Right ventricle myocardium inferior (tissue), 1 donor: ENCODE measurements at regions not wholly inside any gene's neighbourhood (a gene's known extent, or its start where the extent isn't known, plus 50 kb on each side); places are given as distances from the start of the nearest gene placed in this dataset.

Experiments used
- ATAC-seq: fragments of 200-7000 bp; cut with Tn5 transposase; one replicate; pipeline ENCODE4 v1.9.1; 2020; ENCODE audit warnings: mild to moderate bottlenecking, moderate library complexity
- DNase-seq: peaks from one replicate; pipeline ENCODE4 v3.0.0; 2021; ENCODE audit errors: missing footprints
- intact Hi-C: fragments of 100-400 bp; cut with DNase I; formaldehyde crosslinking; loops from one replicate; pipeline ENCODE4 v1.11.0; 2022
- donor health status: DM: no; HTN: yes; CAD: no; lungs with severe emphysema.

GRCh38 chr6:14031516-14031915, 86.1 kb upstream of the CD83 start:
- ATAC-seq, result peak; percentile 48

GRCh38 chr6:14035071-14035847, 82.3 kb upstream of the CD83 start:
- ATAC-seq (peak; percentile 61), DNase-seq (no peak)
- intact Hi-C loops, result no loop called here

More at GRCh38 chr6:14031516-14031915, 86.1 kb upstream of the CD83 start:
- intact Hi-C loops, result no loop called here
- no peak for DNase-seq

- no peak for ATAC-seq
- no peak for DNase-seq
- intact Hi-C loops, result no loop called here
Measured at GRCh38 chr6:14035874-14036273, 81.7 kb upstream of the CD83 start.

GRCh38 chr6:14036911-14037310, 80.7 kb upstream of the CD83 start:
- intact Hi-C loops, result no loop called here
- ATAC-seq, result no peak
- DNase-seq, result no peak

GRCh38 chr6:14037402-14038277, 79.9 kb upstream of the CD83 start:
- no peak for ATAC-seq
- intact Hi-C loops, result no loop called here
- no peak for DNase-seq

- DNase-seq, result no peak
- ATAC-seq, result no peak
- intact Hi-C loops, result no loop called here
Measured at GRCh38 chr6:14038467-14039437, 78.8 kb upstream of the CD83 start.

- intact Hi-C loops, result no loop called here
- DNase-seq, result no peak
- ATAC-seq, result no peak
Measured at GRCh38 chr6:14040042-14040441, 77.5 kb upstream of the CD83 start.

- intact Hi-C loops, result loop anchor here (5.0 kb wide), 1 partner anchor 139 kb away; no protein-coding TSS in a partner anchor
- ATAC-seq (no peak), DNase-seq (no peak)
Measured at GRCh38 chr6:14046476-14047068, 71.0 kb upstream of the CD83 start.

GRCh38 chr6:14047151-14047740, 70.3 kb upstream of the CD83 start:
- no peak for DNase-seq
- intact Hi-C loops, result loop anchor here (5.0 kb wide), 1 partner anchor 140 kb away; no protein-coding TSS in a partner anchor
- no peak for ATAC-seq

GRCh38 chr6:14048837-14049236, 68.7 kb upstream of the CD83 start:
- ATAC-seq, result no peak
- intact Hi-C loops, result loop anchor here (5.0 kb wide), 1 partner anchor 142 kb away; no protein-coding TSS in a partner anchor
- no peak for DNase-seq

- DNase-seq (no peak), ATAC-seq (no peak)
- intact Hi-C loops, result no loop called here
Measured at GRCh38 chr6:14051355-14051754, 66.2 kb upstream of the CD83 start.

- DNase-seq, result no peak
- intact Hi-C loops, result no loop called here
- ATAC-seq, result no peak
Measured at GRCh38 chr6:14053811-14054210, 63.8 kb upstream of the CD83 start.

GRCh38 chr6:14055541-14055940, 62.0 kb upstream of the CD83 start:
- intact Hi-C loops, result no loop called here
- DNase-seq (no peak), ATAC-seq (no peak)

- DNase-seq, result no peak
- no peak for ATAC-seq
- intact Hi-C loops, result no loop called here
Measured at GRCh38 chr6:14058029-14058695, 59.4 kb upstream of the CD83 start.

- intact Hi-C loops, result no loop called here
- no peak for ATAC-seq
- DNase-seq, result no peak
Measured at GRCh38 chr6:14058735-14059134, 58.8 kb upstream of the CD83 start.

- intact Hi-C loops, result no loop called here
- ATAC-seq, result peak; percentile 39
- no peak for DNase-seq
Measured at GRCh38 chr6:14059791-14060436, 57.7 kb upstream of the CD83 start.

- intact Hi-C loops, result no loop called here
- no peak for ATAC-seq
- DNase-seq, result no peak
Measured at GRCh38 chr6:14060971-14061370, 56.6 kb upstream of the CD83 start.
